ENCODE measurements at regions not wholly inside any gene's neighbourhood (a gene's known extent, or its start where the extent isn't known, plus 50 kb on each side); places are given as distances from the start of the nearest gene placed in this dataset.

DNA sequence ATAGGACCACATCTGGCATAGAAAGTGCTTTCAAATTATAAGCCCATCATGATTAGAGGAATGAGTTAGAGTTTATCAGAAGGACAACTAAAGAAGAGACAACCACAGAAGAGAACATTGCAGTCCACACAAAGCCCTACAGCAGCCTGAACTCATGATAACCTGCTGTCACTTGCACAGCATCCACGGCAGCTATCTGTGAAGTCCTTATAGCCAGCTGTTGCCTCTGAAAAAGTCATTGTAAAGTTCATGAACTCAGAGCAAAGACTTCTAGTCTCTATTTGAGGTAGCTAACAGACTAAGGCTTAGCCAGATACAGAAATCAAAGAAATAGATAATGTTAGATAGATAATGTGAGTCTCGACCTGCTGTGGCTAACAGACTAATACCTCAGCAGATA lies 450.0 kb downstream of the KLF5 start:
- Histone ChIP-seq H3K4me3 (ENCODE audit: low read depth, low read length) (no peak overlapping the region), H3K27me3 (ENCODE audit: control insufficient read depth, insufficient read depth, low read length) (no peaks in the 10 kb centered on the region), H3K36me3 (ENCODE audit: control insufficient read depth, insufficient read depth, low read length) (no peaks in the 10 kb centered on the region)
- TF ChIP-seq, protein P1, sequence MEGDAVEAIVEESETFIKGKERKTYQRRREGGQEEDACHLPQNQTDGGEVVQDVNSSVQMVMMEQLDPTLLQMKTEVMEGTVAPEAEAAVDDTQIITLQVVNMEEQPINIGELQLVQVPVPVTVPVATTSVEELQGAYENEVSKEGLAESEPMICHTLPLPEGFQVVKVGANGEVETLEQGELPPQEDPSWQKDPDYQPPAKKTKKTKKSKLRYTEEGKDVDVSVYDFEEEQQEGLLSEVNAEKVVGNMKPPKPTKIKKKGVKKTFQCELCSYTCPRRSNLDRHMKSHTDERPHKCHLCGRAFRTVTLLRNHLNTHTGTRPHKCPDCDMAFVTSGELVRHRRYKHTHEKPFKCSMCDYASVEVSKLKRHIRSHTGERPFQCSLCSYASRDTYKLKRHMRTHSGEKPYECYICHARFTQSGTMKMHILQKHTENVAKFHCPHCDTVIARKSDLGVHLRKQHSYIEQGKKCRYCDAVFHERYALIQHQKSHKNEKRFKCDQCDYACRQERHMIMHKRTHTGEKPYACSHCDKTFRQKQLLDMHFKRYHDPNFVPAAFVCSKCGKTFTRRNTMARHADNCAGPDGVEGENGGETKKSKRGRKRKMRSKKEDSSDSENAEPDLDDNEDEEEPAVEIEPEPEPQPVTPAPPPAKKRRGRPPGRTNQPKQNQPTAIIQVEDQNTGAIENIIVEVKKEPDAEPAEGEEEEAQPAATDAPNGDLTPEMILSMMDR (IDR thresholded peaks at IDR 0.05; ENCODE audit: insufficient read depth, low read depth, low read length): no peak
- no peak for DNase-seq (ENCODE audit: low read depth)
- CTCF ChIA-PET: interaction anchor here (1.0 to 1.1 kb wide), 2 partner anchors 12 to 94 kb away, joined by 3 read pairs; no protein-coding TSS in a partner anchor
- POLR2A ChIA-PET: no interaction called here

DNA sequence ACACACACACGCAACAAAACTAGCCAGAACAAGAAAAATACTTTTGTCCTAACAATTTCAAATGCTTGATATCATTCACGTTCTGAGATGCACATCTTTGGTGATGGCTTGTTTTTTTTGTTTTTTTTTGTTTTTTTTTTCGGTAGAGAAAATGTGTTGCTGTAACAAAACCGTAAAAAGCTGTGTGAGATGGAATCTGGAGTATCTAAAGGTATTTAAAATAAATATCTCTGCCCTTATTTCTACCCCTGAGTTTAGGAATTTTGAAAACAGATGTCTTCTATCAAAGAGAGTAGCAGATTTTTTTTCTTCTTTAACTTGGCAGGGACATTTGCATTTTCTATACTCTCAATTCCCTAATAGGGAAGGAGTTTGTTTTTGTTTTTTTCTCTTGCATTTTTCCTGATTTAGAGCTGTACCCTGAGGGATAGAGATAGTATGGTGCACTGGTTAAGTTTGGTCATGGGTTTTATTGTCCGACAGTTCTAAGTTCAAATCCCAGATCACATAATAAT lies 446.6 kb downstream of the KLF5 start:
- POLR2A ChIA-PET: no interaction called here
- H3K27me3 ChIP-seq (ENCODE audit: control insufficient read depth, insufficient read depth, low read length): no peaks in the 10 kb centered on the region
- CTCF ChIA-PET: no interaction called here
- no peaks in the 10 kb centered on the region for H3K36me3 ChIP-seq (ENCODE audit: control insufficient read depth, insufficient read depth, low read length)
- TF ChIP-seq, protein P1 (IDR thresholded peaks at IDR 0.05; ENCODE audit: insufficient read depth, low read depth, low read length): no peak
- no peak overlapping the region for H3K4me3 ChIP-seq (ENCODE audit: low read depth, low read length)
- DNase-seq (ENCODE audit: low read depth): no peak

GRCh38 chr13:73499695-73500094 lies 440.9 kb downstream of the KLF5 start:
- Histone ChIP-seq H3K36me3 (ENCODE audit: control insufficient read depth, insufficient read depth, low read length) (no peaks in the 10 kb centered on the region), H3K27me3 (ENCODE audit: control insufficient read depth, insufficient read depth, low read length) (no peaks in the 10 kb centered on the region), H3K4me3 (ENCODE audit: low read depth, low read length) (no peak overlapping the region)
- TF ChIP-seq, protein P1 (IDR thresholded peaks at IDR 0.05; ENCODE audit: insufficient read depth, low read depth, low read length): no peak
- CTCF ChIA-PET: no interaction called here
- POLR2A ChIA-PET: no interaction called here
- DNase-seq (ENCODE audit: low read depth): no peak

GRCh38 chr13:73497430-73497829 lies 438.6 kb downstream of the KLF5 start:
- no peak for DNase-seq (ENCODE audit: low read depth)
- ChIA-PET CTCF (no interaction called here), POLR2A (no interaction called here)

GRCh38 chr13:73496711-73497110 lies 437.9 kb downstream of the KLF5 start:
- Histone ChIP-seq H3K27me3 (ENCODE audit: control insufficient read depth, insufficient read depth, low read length) (no peaks in the 10 kb centered on the region), H3K36me3 (ENCODE audit: control insufficient read depth, insufficient read depth, low read length) (no peaks in the 10 kb centered on the region), H3K4me3 (ENCODE audit: low read depth, low read length) (no peak overlapping the region)
- no peak for DNase-seq (ENCODE audit: low read depth)
- CTCF ChIA-PET: interaction anchor here (0.8 kb wide), 1 partner anchor 12 kb away, joined by 3 read pairs; no protein-coding TSS in a partner anchor
- TF ChIP-seq, protein P1 (IDR thresholded peaks at IDR 0.05; ENCODE audit: insufficient read depth, low read depth, low read length): no peak
- POLR2A ChIA-PET: no interaction called here

More at GRCh38 chr13:73497430-73497829, 438.6 kb downstream of the KLF5 start:
- TF ChIP-seq, protein P1 (IDR thresholded peaks at IDR 0.05; ENCODE audit: insufficient read depth, low read depth, low read length): no peak
- Histone ChIP-seq H3K4me3 (ENCODE audit: low read depth, low read length) (no peak overlapping the region), H3K27me3 (ENCODE audit: control insufficient read depth, insufficient read depth, low read length) (no peaks in the 10 kb centered on the region), H3K36me3 (ENCODE audit: control insufficient read depth, insufficient read depth, low read length) (no peaks in the 10 kb centered on the region)
